ENCODE measurements at regions not wholly inside any gene's neighbourhood (a gene's known extent, or its start where the extent isn't known, plus 50 kb on each side); places are given as distances from the start of the nearest gene placed in this dataset.

DNA sequence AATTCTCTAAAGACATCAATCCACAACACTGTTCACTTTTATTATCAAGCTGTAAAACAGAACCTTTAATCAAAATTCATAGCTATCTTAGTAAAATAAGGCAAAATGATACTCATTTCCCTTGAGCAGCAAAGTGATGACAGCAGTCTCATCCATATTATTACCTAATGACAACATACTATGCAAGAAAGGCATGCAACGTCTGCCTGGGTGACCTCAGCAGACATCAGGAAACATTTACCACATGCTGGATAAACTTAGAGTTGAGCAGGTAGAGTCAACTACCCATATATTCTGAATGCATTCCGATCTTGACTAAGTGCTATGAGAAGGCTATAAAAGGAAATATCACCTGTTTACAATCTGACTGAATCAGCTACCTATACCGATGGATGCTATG is 145.1 kb downstream of the SIPA1L2 start:
- H2AFZ ChIP-seq (replicated peaks), result no peak overlapping the region
- no peaks in the 10 kb centered on the region for H3K79me2 ChIP-seq (ENCODE audit: low read depth)
- H4K20me1 ChIP-seq (ENCODE audit: low read depth), result no peaks in the 10 kb centered on the region
- no peaks in the 10 kb centered on the region for H3K36me3 ChIP-seq
- H3K4me3 ChIP-seq, result no peak overlapping the region
- no peaks in the 10 kb centered on the region for H3K9me3 ChIP-seq (ENCODE audit: low read depth)
- Mint-ChIP-seq H3K9me3 (no peaks in the 10 kb centered on the region), H3K27me3 (ENCODE audit: insufficient read depth, low read depth) (no peaks in the 10 kb centered on the region), H3K27ac (no peak overlapping the region), H3K4me3 (no peak overlapping the region), H3K4me1 (peaks cover 10% of the 10 kb centered on the region), H3K36me3 (peaks cover 48% of the 10 kb centered on the region)
- no peak for DNase-seq (ENCODE audit: low spot score)
- TF ChIP-seq, protein P1, sequence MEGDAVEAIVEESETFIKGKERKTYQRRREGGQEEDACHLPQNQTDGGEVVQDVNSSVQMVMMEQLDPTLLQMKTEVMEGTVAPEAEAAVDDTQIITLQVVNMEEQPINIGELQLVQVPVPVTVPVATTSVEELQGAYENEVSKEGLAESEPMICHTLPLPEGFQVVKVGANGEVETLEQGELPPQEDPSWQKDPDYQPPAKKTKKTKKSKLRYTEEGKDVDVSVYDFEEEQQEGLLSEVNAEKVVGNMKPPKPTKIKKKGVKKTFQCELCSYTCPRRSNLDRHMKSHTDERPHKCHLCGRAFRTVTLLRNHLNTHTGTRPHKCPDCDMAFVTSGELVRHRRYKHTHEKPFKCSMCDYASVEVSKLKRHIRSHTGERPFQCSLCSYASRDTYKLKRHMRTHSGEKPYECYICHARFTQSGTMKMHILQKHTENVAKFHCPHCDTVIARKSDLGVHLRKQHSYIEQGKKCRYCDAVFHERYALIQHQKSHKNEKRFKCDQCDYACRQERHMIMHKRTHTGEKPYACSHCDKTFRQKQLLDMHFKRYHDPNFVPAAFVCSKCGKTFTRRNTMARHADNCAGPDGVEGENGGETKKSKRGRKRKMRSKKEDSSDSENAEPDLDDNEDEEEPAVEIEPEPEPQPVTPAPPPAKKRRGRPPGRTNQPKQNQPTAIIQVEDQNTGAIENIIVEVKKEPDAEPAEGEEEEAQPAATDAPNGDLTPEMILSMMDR (IDR thresholded peaks at IDR 0.05), result no peak
- TF ChIP-seq EZH2phosphoT487 (IDR thresholded peaks at IDR 0.05), result no peak
- TF ChIP-seq EZH2 (IDR thresholded peaks at IDR 0.05), result no peak
- H3K4me2 ChIP-seq, result no peak overlapping the region
- no peak overlapping the region for H3K27ac ChIP-seq
- H3K27me3 ChIP-seq, result no peaks in the 10 kb centered on the region
- no peaks in the 10 kb centered on the region for H3F3A ChIP-seq (ENCODE audit: low read depth)
- no peak overlapping the region for H3K9ac ChIP-seq
- no peaks in the 10 kb centered on the region for H3K4me1 ChIP-seq

- H3K27ac Mint-ChIP-seq, result no peak overlapping the region
- no peak overlapping the region for H3K4me2 ChIP-seq
- H3K9me3 ChIP-seq (ENCODE audit: low read depth), result no peaks in the 10 kb centered on the region
- TF ChIP-seq EZH2 (IDR thresholded peaks at IDR 0.05), result no peak
- no peak for TF ChIP-seq EZH2phosphoT487 (IDR thresholded peaks at IDR 0.05)
- TF ChIP-seq, protein P1 (IDR thresholded peaks at IDR 0.05), result no peak
- H3K27me3 Mint-ChIP-seq (ENCODE audit: insufficient read depth, low read depth), result no peaks in the 10 kb centered on the region
- no peaks in the 10 kb centered on the region for H4K20me1 ChIP-seq (ENCODE audit: low read depth)
- H3K9me3 Mint-ChIP-seq, result no peaks in the 10 kb centered on the region
- no peak overlapping the region for H3K27ac ChIP-seq
- no peak overlapping the region for H2AFZ ChIP-seq (replicated peaks)
- no peaks in the 10 kb centered on the region for H3F3A ChIP-seq (ENCODE audit: low read depth)
- H3K4me1 ChIP-seq, result no peaks in the 10 kb centered on the region
- no peak overlapping the region for H3K4me3 Mint-ChIP-seq
- peaks cover 10% of the 10 kb centered on the region for H3K4me1 Mint-ChIP-seq
- no peak overlapping the region for H3K4me3 ChIP-seq
- H3K9ac ChIP-seq, result no peak overlapping the region
- H3K79me2 ChIP-seq (ENCODE audit: low read depth), result no peaks in the 10 kb centered on the region
- DNase-seq (ENCODE audit: low spot score), result no peak
- H3K27me3 ChIP-seq, result no peaks in the 10 kb centered on the region
- H3K36me3 Mint-ChIP-seq, result peaks cover 49% of the 10 kb centered on the region
- H3K36me3 ChIP-seq, result no peaks in the 10 kb centered on the region
These were observed 146.1 kb downstream of the SIPA1L2 start for GRCh38 chr1:232483826-232484225.

DNA sequence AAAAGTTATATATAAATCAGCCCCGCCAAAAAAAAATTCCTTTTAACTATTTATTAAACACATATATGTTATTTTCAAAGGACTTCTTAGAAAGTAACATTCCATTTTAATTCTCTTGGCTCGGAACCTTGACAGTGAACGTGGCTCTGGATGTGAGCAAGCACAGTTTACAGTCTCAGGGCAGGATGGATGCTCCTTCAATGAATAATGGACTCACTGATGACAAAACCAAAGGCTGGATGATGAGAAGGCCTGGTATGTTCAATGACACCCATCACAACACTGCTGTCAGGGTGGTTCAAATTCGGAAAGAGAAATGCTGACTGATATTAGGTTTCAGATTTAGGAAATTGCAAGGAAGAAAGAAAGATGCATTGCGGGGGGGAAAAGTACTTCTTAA is 148.8 kb downstream of the SIPA1L2 start:
- H3K4me1 Mint-ChIP-seq, result peaks cover 28% of the 10 kb centered on the region
- Histone ChIP-seq H3K36me3 (no peaks in the 10 kb centered on the region), H4K20me1 (ENCODE audit: low read depth) (no peaks in the 10 kb centered on the region), H3K79me2 (ENCODE audit: low read depth) (no peaks in the 10 kb centered on the region), H3K9me3 (ENCODE audit: low read depth) (no peaks in the 10 kb centered on the region), H3K9ac (no peak overlapping the region), H2AFZ (replicated peaks) (no peak overlapping the region), H3K4me3 (no peak overlapping the region), H3K27me3 (no peaks in the 10 kb centered on the region), H3F3A (ENCODE audit: low read depth) (no peaks in the 10 kb centered on the region), H3K4me2 (no peak overlapping the region), H3K4me1 (peaks cover 8% of the 10 kb centered on the region), H3K27ac (no peak overlapping the region)
- H3K27ac Mint-ChIP-seq, result no peak overlapping the region
- no peak for DNase-seq (ENCODE audit: low spot score)
- H3K4me3 Mint-ChIP-seq, result no peak overlapping the region
- H3K9me3 Mint-ChIP-seq, result no peaks in the 10 kb centered on the region
- H3K27me3 Mint-ChIP-seq (ENCODE audit: insufficient read depth, low read depth), result no peaks in the 10 kb centered on the region
- TF ChIP-seq EZH2phosphoT487 (IDR thresholded peaks at IDR 0.05) (no peak), EZH2 (IDR thresholded peaks at IDR 0.05) (no peak)
- TF ChIP-seq, protein P1 (IDR thresholded peaks at IDR 0.05), result no peak
- H3K36me3 Mint-ChIP-seq, result peaks cover 48% of the 10 kb centered on the region
